Endometrium (tissue), 2 donors: ENCODE measurements at regions not wholly inside any gene's neighbourhood (a gene's known extent, or its start where the extent isn't known, plus 50 kb on each side); places are given as distances from the start of the nearest gene placed in this dataset.
"Not testable (repeated sequence)": the region's sequence is repeated elsewhere in the genome, so short reads cannot be mapped to it uniquely, and the experiment has no call there.

Experiments used
- FAIRE-seq: peaks from 2 replicates; lab custom pipeline; 2012; peaks lifted over from hg19 to GRCh38; lab: Jason Lieb, UNC
- donor health status: control.
- donor health status: control.

- FAIRE-seq: no peak
Observed at GRCh38 chr9:3773362-3774060, 247.7 kb upstream of the RFX3 start.

GRCh38 chr9:3769646-3770045 lies 243.8 kb upstream of the RFX3 start:
- no peak for FAIRE-seq

DNA sequence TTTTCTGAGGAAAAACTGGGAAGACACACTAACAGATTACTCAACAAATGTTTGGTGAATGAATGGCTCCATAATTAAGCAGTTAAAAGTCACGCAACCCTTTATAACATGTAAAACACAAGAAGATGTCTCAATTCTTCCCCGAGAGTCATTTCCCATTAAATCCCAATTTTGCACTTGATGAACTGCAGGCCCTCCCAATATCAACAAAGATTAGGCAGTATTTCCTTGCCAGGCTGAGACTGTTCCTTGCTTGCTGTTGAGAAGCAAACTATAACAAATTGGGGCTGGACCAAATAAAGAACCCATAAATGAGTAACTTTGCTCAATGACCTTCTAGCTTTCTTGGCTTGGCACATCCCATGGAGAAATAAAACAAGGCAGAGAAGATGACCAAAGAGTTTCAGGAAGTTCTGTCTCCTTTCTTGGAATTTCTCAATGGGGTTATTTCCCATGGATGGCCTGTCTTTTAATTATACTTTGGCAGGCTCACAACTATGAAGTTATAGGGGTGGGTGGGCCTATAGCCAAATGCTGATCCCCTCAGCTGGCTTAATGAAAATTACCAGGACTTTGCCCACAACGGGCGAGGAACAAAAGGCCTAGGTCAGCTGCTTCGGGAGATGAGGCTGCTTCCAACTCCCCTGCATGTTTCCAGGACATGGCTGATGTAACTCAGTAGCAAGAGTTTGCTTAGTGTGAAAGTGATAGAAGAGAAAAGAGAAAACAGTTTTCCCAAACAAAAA lies 243.1 kb upstream of the RFX3 start:
- no peak for FAIRE-seq

GRCh38 chr9:3768286-3768685 lies 242.5 kb upstream of the RFX3 start:
- no peak for FAIRE-seq

DNA sequence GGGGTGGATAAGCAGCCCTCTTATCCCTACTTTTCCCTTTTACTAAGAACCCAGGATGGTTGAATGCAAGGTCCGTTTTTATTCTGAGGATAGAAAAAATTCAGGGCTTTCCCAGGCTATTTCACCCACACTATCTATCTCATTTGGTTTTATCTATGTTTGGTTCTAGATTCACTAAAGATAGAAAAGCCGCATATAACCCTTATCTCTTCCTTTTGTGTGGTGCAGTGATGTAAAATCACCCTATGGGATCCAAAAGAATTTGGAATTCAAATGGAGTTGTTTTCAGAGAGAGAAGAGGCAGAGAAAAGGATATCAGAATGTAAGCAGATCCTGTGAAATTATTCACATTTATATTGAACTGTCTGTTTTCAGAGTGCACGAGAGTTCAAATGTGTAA lies 236.3 kb upstream of the RFX3 start:
- no peak for FAIRE-seq

DNA sequence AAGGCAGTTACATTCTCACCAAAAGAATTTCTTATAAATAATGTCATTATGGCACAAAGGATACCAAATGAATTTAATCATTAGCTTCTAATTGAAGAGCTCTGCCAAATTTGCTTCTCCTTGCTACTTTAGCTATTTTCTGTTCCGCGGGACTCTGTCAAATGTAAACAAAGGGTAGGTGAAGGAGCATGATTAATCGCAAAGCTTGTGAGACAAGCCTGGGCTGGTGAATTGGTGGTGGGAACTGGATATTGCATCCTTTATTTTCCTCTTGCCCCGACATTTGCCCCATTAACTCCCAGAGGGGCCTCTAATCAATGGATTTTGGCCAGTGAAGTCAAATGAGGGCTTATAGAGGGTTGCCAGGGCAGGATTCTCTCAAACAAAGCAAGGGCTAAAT lies 234.2 kb upstream of the RFX3 start:
- no peak for FAIRE-seq

DNA sequence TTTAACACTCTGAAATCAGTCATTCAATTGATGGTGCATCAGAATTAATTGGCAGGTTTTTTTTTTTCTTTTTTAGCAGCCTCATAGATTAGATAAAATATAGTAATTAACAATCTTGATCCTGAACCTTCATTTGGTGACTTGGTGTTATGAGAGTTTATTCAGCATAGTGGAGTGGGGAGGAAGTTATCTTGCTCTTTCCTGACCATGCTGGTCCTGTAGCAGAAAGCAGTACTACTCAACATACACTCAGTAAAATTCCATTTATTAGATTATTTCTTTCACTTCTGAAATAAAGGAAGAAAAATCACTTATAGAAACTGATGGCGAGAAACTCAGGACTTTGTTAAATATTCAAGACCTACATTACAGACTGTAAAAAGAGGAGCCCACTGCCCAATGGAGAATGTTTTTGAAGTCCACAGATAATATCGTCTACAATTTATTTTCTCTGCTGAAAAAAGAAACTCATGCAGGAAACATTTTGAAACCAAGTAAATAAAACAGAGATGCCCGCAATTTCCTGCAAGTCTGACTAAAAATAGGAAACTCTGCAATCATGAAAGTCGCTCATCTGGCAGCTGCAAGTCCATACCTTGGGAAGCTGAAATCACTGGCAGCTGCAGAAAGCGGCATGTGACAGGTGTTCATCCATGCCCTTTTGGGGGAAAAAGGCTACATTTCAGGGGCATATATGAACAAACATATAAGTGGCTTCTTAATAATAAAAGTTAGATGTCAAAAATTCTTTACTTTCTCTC lies 233.2 kb upstream of the RFX3 start:
- no peak for FAIRE-seq

- FAIRE-seq: no peak
Observed at GRCh38 chr9:3756071-3756470, 230.3 kb upstream of the RFX3 start.

DNA sequence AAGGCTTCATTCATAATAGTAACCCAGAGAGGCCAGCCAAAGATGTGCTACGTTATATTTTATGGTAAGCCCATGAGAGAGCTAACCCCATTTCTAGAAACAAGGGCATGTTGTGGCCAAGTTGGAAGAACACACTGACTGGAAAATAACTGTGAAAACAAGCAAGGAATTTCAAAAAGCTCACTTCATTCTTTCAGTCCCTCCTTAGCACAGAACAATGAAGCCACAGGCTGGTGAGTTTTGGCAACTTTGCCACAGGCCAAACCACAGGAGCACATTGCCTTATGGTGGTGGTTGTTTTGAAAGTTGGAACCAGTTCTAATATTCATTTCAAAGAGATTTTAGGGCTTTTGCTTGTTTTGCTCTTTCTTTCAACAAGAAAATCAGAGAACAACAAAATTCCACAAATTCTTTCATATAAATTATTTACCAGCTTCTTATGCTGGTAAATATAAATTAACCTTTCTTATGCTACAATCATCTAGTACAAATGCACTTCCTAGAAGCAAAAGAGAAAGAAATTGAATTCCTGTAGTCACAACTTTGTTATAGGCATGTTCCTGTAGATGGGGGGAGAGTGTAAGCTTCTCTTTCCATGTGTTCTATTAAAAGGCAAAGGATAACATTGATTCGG lies 225.4 kb upstream of the RFX3 start:
- FAIRE-seq: peak; percentile 37

DNA sequence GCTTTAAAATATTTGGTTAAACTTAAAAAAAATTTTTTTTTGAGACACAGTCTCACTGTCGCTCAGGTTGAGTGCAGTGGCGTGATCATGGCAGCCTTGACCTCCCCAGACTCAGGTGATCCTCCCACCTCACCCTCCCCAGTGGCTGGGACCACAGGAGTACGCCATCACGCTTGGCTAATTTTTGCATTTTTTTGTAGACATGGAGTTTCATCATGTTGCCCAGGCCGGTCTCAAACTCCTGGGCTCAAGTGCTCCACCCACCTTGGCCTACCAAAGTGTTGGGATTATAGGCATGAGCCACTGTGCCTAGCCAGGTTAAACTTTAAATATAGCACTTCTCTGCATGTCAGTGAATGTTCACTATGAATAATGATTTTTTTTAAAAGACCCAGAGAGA lies 224.5 kb upstream of the RFX3 start:
- FAIRE-seq: no peak

- no peak for FAIRE-seq
Observed at GRCh38 chr9:3746296-3747275, 220.8 kb upstream of the RFX3 start.

- FAIRE-seq: no peak
Observed at GRCh38 chr9:3743901-3744413, 218.2 kb upstream of the RFX3 start.

DNA sequence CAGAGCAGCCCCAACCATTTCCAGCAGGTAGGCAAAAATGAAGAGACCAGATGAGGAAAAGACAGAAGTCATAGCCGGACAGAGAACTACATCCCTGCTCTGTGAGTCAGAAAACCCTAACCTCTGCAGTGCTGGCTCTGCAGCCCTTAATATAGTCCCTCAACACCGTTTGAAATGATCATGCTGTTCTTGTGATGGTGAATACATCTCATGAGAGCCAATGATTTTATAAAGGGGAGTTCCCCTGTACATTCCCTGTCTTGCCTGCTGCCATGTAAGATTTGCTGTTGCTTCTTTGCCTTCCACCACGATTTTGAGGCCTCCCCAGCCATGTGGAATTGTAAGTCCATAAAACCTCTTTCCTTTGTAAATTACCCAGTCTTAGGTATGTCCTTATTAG lies 216.8 kb upstream of the RFX3 start:
- no peak for FAIRE-seq

- FAIRE-seq: no peak
Observed at GRCh38 chr9:3741729-3742128, 215.9 kb upstream of the RFX3 start.

DNA sequence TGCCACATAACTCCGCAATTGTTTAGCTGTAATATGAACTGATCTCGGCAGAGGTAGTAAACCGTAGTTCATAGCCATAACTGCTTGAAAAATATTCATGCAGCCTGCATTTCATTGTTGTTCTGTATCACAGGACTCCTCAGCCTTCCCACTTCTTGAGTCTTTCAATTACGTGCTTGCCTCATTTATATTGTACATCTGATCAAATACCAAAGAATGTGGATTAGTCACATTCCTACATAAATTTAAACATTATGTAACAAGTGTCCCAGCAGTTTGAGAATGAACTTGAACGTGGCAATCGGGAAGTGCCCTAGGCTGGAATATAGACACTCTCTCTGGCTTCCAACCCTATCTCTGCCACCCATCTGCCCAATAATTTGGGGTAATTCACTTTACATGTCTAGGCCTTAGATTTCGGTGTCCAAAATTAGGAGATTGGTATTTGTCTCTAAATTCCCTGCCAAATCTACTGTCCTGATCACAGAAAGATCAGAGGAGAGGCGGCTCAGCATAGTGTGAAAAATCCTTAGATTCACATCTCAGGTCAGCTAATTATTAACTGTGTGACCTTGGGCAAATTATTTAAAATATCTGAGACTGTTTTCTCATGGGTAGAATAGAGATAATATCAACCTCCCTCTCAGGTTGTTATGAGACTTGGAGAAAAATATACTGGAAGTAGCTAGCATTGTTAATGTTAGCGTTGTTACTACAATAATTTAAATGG lies 215.1 kb upstream of the RFX3 start:
- no peak for FAIRE-seq

- no peak for FAIRE-seq
Observed at GRCh38 chr9:3736161-3736560, 210.4 kb upstream of the RFX3 start.

GRCh38 chr9:3735251-3735650 lies 209.4 kb upstream of the RFX3 start:
- no peak for FAIRE-seq

- FAIRE-seq: not testable (repeated sequence)
Observed at GRCh38 chr9:3733527-3734262, 207.9 kb upstream of the RFX3 start.

DNA sequence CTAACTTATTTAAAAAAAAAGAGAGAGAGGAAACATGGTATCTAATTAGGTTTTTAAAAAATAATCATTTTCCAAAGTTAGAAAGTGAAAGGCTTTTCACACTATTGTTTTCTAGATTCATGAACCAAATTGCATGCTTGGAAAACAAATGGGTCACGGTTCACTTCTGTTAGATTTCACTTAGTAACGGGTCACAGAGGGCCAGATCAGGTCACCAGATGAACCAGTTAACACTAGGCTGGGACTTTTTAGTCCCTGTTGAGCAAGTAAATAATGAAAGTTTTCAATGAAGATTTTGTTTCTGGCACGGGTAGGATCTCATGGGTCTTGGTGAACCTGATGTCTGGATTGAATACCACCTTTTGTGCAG lies 207.2 kb upstream of the RFX3 start:
- peak; percentile 29 for FAIRE-seq
